GOT3 (cell line): ENCODE measurements at regions not wholly inside any gene's neighbourhood (a gene's known extent, or its start where the extent isn't known, plus 50 kb on each side); places are given as distances from the start of the nearest gene placed in this dataset.

ENCODE experiments used
- DNase-seq: peaks from one replicate; lab custom pipeline; 2025; ENCODE audit warnings: mixed read lengths; lab: John Stamatoyannopoulos, UW

GRCh38 chr13:109436841-109437240 lies 349.5 kb downstream of the IRS2 start:
- no peak for DNase-seq

GRCh38 chr13:109436055-109436622 lies 350.2 kb downstream of the IRS2 start:
- DNase-seq = no peak

DNA sequence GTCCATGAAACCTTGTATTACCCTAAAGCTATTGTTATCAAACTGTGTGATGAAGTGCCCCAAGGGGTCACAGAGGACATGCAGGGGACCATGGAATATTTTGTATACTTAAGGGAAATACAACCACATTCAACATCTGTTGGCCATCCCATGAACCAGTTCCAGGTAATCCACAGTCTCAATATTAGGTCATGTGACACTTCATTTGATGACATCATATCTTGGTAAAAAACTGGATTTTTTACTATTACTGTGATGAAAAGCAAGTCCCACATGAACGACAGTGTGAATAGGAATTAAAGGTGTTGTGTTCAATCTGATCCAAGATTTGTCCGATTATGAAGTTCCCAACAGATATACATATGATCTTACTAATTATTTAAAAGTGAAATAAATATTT lies 355.2 kb downstream of the IRS2 start:
- no peak for DNase-seq

DNA sequence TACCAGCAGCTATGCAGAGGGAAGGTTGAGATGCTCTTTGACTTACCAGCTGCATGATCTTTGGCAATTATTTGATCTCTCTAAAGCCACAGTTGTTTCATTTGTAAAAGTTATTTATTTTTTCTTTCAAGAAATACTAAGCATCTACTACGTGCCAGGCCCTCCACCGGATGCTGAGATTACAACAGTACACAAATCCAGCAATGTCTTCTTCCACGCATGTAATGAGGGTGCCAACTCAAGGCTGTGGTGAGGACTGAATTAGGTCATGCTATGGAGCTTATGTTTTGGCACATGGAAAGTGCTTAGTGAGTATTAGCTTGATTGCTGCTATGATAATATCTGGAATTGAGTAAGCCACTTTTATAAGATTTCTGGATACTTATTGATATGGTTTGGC lies 358.2 kb downstream of the IRS2 start:
- DNase-seq = no peak

GRCh38 chr13:109427695-109428094 lies 358.7 kb downstream of the IRS2 start:
- DNase-seq = no peak

GRCh38 chr13:109427148-109427547 lies 359.2 kb downstream of the IRS2 start:
- DNase-seq = no peak

DNA sequence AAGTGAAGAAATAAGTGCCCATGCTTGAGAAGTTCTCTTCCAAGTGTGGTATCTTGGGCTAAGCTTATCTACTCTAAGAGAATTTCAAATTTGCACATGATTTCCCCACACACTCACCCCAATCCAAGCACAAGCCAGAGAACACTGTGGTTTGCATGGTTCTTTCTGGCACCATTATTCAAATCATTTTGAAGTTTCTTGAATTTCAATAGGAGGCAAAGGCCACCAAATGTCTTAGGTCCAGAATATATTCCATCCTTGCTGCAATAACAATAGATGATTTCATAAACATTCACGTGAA lies 359.7 kb downstream of the IRS2 start:
- no peak for DNase-seq

DNA sequence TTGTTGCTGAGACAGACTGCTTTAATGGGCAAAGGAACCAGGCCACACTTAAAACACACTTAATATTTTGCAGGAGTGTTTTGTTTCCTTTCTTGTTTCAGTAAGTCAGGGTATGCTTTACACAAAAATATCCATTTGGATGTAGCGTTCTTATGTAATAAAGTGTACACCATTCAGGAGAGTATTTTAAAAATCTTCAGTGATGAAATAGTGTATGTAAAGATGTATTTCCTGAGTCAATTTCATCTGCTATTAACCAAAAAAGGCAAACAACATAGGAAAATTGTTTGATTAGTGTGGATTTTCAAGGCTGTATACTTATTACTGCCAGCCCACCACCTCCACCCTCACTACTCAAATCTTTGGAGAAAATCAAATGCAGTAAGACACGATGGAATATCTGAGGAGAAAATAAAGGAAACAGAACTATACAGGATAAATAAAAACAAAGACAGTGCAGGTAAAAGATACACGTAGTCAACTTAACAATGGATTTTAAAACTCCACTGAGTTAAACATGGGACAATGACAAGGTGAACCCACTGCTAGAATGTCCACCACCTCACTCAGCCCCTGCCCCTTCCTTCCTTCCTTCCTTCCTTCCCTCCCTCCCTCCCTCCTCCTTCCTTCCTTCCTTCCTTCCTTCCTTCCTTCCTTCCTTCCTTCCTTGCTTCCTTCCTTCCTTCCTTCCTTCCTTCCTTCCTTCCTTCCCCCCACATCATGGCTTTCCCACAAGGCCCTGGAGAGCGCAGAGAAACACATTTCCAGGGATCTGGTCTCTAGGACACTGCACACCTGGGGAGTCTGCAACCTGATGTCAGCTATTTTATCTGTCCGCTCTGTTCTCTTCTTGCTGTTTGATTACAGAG lies 360.3 kb downstream of the IRS2 start:
- no peak for DNase-seq

DNA sequence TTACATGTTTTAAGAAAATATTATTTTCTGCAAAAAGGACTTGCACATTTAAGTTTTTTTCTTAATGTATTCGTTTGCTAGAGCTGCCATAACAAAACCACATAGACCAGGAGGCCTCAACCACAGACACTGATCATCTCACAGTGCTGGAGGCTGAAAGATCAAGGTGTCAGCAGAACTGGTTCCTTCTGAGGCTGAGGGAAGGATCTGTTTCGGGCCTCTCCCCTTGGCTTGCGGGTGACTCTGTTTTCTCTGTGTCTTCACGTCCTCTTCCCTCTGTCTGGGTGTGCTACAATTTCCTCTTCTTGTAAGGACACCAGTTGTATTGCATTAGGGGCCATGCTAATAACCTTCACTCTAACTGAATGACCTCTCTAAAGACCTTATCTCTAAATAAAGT lies 364.2 kb downstream of the IRS2 start:
- DNase-seq = no peak

- no peak for DNase-seq
These were observed 366.5 kb downstream of the IRS2 start for GRCh38 chr13:109419896-109420295.

GRCh38 chr13:109418111-109418510 lies 368.3 kb downstream of the IRS2 start:
- DNase-seq = no peak

- no peak for DNase-seq
These were observed 370.4 kb downstream of the IRS2 start for GRCh38 chr13:109416001-109416400.

GRCh38 chr13:109415057-109415456 lies 371.3 kb downstream of the IRS2 start:
- no peak for DNase-seq

- no peak for DNase-seq
These were observed 374.0 kb downstream of the IRS2 start for GRCh38 chr13:109412283-109412901.

DNA sequence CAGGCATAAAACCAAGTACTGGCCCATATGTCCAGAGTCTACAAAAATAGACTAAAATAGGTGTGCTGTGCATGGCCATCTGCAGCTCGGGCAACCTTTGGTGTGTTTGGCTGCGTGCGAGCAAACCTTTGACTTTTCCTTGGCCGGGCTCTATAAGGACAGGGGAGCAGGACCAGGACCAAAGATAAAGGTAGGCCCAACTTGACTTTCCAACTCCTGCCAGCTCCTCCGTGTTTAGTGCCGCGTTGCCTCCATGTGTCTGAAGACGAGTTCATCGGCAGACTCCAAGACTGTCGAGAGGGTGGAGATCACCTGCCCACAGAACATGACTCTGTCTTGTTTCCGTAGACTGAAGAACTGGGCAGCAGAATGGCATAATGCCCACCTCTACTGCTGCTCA lies 375.5 kb downstream of the IRS2 start:
- DNase-seq = no peak

GRCh38 chr13:109408591-109409382 lies 377.6 kb downstream of the IRS2 start:
- no peak for DNase-seq

GRCh38 chr13:109406376-109406992 lies 379.9 kb downstream of the IRS2 start:
- no peak for DNase-seq

GRCh38 chr13:109403012-109403421 lies 383.4 kb downstream of the IRS2 start:
- no peak for DNase-seq

DNA sequence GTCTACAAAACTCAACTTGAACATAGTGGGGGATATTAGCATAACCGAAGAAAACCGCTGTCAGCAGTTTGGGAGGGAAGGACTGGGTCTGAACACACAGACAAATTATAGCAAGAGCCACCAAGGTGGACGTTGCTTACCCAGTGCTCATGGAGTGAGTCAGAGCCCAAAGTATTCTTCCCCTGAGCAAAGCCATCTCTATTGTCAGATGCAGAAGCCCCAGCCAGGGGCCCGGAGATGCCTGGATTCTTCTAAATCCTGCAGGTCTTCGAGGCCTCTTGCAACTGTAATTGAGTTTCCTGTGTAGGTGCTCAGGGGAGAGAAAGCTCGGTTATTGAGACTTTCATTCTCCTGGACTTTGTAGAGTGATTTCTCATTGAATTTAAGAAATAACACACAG lies 384.5 kb downstream of the IRS2 start:
- DNase-seq = no peak

DNA sequence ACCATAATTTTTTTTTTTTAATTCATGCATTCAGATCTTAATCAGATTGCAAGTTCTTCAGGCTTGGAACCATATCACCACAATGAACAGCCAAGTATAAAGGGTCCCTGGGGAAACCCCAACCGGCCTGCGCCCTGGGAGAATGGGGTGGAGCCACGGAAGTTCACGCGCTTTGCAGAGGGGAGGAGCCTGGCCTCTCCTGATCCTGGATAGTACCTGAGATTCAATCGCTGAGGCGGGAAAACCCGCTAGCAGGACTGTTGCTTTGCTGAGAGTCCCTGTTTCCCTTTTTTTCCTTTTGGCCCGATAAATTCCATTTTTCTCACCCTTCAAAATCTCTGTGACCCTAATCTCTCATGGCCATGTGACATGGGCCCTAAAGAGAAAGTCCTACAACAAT lies 385.1 kb downstream of the IRS2 start:
- no peak for DNase-seq

DNA sequence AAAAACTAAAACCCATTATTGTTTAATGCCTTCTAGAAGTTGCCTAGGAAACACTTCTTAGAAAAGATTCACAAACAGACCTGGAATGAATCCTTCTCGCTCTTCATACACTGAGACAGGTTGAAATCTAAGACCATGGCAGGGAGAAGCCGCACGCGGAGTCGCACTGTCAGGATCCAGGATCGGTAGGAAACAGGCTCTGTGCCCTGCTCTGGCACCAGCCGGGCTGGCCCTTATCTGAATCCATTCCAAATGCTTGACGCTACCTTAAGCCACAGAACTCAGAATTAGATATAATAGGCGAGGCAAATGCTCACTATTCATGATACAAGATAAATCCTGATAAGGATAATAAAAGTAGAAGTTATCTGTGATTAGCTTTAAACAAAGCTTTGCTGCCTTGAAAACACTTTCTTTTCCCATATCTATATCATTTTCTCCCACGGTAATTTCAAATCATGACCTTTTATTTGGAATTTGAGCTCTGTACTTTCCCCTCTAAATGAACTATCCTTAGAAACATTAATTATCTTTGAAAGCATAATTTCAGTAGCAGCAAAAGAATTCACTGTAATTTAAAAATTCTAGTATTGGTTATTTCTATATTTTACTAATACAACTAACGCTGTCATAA lies 385.6 kb downstream of the IRS2 start:
- no peak for DNase-seq

DNA sequence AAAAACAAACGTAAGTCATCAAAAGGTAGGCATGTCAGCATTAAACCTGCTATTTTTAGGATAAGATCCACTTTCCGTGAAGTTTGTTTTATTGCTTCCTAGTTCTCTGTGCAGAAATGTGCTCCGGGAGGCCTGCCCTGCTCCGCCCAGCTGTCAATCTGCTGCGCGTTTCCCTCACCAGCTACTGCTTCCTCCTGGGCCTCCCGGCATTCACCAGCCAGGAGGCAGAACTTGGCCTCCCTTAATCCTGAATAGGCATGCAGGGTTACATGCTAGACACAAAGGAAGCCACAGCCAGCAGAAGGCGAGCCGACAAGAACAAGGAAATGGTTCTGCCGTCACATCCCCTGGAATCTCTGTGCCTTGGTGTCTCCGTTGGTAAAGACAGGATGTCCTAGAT lies 386.2 kb downstream of the IRS2 start:
- no peak for DNase-seq
